Loucy (cell line): ENCODE measurements at regions not wholly inside any gene's neighbourhood (a gene's known extent, or its start where the extent isn't known, plus 50 kb on each side); places are given as distances from the start of the nearest gene placed in this dataset.
"Not testable (repeated sequence)": the region's sequence is repeated elsewhere in the genome, so short reads cannot be mapped to it uniquely, and the experiment has no call there.

ENCODE experiments used
- H2AFZ ChIP-seq: fragments of 200-600 bp; sonication (generic); 2 replicates; pipeline ENCODE4 v1.6.0; 2016; ENCODE audit warnings: antibody characterized with exemption, mild to moderate bottlenecking, low read length, moderate library complexity
- H3F3A ChIP-seq: fragments of 200-600 bp; 2 replicates; pipeline ENCODE4 v1.6.0; 2016; ENCODE audit warnings: antibody characterized with exemption, low read depth, mild to moderate bottlenecking
- H3K27me3 ChIP-seq: fragments of 200-600 bp; sonication (generic); 2 replicates; pipeline ENCODE4 v1.6.1; 2014; ENCODE audit warnings: low read length, mild to moderate bottlenecking; ENCODE audit not compliant: insufficient read depth, poor library complexity, severe bottlenecking
- H3K36me3 ChIP-seq: fragments of 200-600 bp; sonication (generic); 2 replicates; pipeline ENCODE4 v1.6.1; 2016; ENCODE audit warnings: low read length; ENCODE audit not compliant: insufficient read depth
- H3K4me1 ChIP-seq: fragments of 200-600 bp; sonication (generic); 2 replicates; pipeline ENCODE4 v1.5.1; 2014; ENCODE audit warnings: low read length, mild to moderate bottlenecking; ENCODE audit not compliant: insufficient read depth, poor library complexity, severe bottlenecking
- H3K4me2 ChIP-seq: fragments of 200-600 bp; sonication (generic); 2 replicates; pipeline ENCODE4 v1.6.0; 2014; ENCODE audit warnings: antibody characterized with exemption, low read length, low read depth, mild to moderate bottlenecking; ENCODE audit not compliant: poor library complexity, severe bottlenecking
- H3K4me3 ChIP-seq: fragments of 200-600 bp; sonication (generic); 2 replicates; pipeline ENCODE4 v1.5.1; 2014; ENCODE audit warnings: low read length, mild to moderate bottlenecking, mixed read lengths; ENCODE audit not compliant: poor library complexity, severe bottlenecking
- H3K79me2 ChIP-seq: fragments of 200-600 bp; sonication (generic); 2 replicates; pipeline ENCODE4 v1.6.1; 2014; ENCODE audit warnings: low read length; ENCODE audit not compliant: insufficient read depth
- H3K9ac ChIP-seq: fragments of 200-600 bp; sonication (generic); 2 replicates; pipeline ENCODE4 v1.6.0; 2014; ENCODE audit warnings: mild to moderate bottlenecking, low read depth, low read length, moderate library complexity; ENCODE audit not compliant: poor library complexity, severe bottlenecking
- H3K9me2 ChIP-seq: fragments of 200-600 bp; sonication (generic); replicated peaks from 2 replicates; pipeline ENCODE4 v1.6.1; 2016; ENCODE audit warnings: low read depth, low read length, mixed read lengths
- H3K9me3 ChIP-seq: fragments of 200-600 bp; sonication (generic); 2 replicates; pipeline ENCODE4 v1.6.1; 2014; ENCODE audit warnings: mild to moderate bottlenecking, antibody characterized with exemption, low read length, low read depth; ENCODE audit not compliant: insufficient read depth
- H4K20me1 ChIP-seq: fragments of 200-600 bp; sonication (generic); 2 replicates; pipeline ENCODE4 v1.6.0; 2014; ENCODE audit warnings: antibody characterized with exemption, low read length, mild to moderate bottlenecking; ENCODE audit not compliant: insufficient read depth, poor library complexity, severe bottlenecking
- EZH2phosphoT487 ChIP-seq: fragments of 200-600 bp; IDR thresholded peaks from 2 replicates; pipeline ENCODE4 v1.6.1; 2018; ENCODE audit warnings: antibody characterized with exemption, mild to moderate bottlenecking, moderate library complexity, borderline replicate concordance
- TF ChIP-seq, protein P1 (sequence below): fragments of 200-600 bp; sonication (generic); conservative IDR thresholded peaks from 2 replicates; pipeline ENCODE4 v1.5.1; 2014; ENCODE audit warnings: mild to moderate bottlenecking, antibody characterized with exemption, low read length

DNA sequence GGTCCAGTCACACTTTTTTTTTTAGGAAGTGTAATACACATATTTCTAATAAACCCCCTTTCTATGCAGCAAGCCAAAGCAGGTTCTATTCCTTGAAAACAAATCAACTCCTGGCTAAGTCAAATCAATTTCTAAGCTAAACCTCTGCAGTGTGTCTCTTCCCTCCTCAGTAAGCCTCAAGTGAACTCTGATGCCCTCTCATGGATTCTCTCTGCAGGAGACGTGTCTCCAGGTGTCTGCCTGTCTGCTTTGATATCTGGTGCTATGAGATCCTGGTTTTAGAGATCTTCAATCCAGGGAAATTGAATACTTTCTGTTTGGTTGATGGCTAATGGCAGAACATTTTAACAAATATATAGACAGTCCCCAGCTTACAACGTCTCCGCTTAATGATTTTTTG lies 791.7 kb downstream of the AACS start:
- Histone ChIP-seq H3K9ac (no peak overlapping the region), H3K36me3 (no peaks in the 10 kb centered on the region), H2AFZ (no peak overlapping the region), H3K79me2 (no peaks in the 10 kb centered on the region), H3K4me2 (no peak overlapping the region), H3K4me3 (no peak overlapping the region), H3K9me2 (no peaks in the 10 kb centered on the region), H3K9me3 (no peaks in the 10 kb centered on the region), H3F3A (no peaks in the 10 kb centered on the region), H3K4me1 (no peaks in the 10 kb centered on the region), H4K20me1 (no peaks in the 10 kb centered on the region), H3K27me3 (no peaks in the 10 kb centered on the region)
- TF ChIP-seq EZH2phosphoT487, result no peak
- TF ChIP-seq, protein P1, sequence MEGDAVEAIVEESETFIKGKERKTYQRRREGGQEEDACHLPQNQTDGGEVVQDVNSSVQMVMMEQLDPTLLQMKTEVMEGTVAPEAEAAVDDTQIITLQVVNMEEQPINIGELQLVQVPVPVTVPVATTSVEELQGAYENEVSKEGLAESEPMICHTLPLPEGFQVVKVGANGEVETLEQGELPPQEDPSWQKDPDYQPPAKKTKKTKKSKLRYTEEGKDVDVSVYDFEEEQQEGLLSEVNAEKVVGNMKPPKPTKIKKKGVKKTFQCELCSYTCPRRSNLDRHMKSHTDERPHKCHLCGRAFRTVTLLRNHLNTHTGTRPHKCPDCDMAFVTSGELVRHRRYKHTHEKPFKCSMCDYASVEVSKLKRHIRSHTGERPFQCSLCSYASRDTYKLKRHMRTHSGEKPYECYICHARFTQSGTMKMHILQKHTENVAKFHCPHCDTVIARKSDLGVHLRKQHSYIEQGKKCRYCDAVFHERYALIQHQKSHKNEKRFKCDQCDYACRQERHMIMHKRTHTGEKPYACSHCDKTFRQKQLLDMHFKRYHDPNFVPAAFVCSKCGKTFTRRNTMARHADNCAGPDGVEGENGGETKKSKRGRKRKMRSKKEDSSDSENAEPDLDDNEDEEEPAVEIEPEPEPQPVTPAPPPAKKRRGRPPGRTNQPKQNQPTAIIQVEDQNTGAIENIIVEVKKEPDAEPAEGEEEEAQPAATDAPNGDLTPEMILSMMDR, result no peak

- H3K9ac ChIP-seq, result no peak overlapping the region
- H3K9me2 ChIP-seq, result no peaks in the 10 kb centered on the region
- TF ChIP-seq, protein P1, result no peak
- TF ChIP-seq EZH2phosphoT487, result no peak
- no peaks in the 10 kb centered on the region for H3K79me2 ChIP-seq
- no peak overlapping the region for H3K4me2 ChIP-seq
- H3F3A ChIP-seq, result no peaks in the 10 kb centered on the region
- no peaks in the 10 kb centered on the region for H3K27me3 ChIP-seq
- H3K9me3 ChIP-seq, result peaks cover 3% of the 10 kb centered on the region; the same call in 1 of the 2 replicates
- H3K4me1 ChIP-seq, result no peaks in the 10 kb centered on the region
- no peaks in the 10 kb centered on the region for H4K20me1 ChIP-seq
- no peak overlapping the region for H2AFZ ChIP-seq
- no peak overlapping the region for H3K4me3 ChIP-seq
- no peaks in the 10 kb centered on the region for H3K36me3 ChIP-seq
These were observed 795.5 kb downstream of the AACS start for GRCh38 chr12:125860672-125861288.

DNA sequence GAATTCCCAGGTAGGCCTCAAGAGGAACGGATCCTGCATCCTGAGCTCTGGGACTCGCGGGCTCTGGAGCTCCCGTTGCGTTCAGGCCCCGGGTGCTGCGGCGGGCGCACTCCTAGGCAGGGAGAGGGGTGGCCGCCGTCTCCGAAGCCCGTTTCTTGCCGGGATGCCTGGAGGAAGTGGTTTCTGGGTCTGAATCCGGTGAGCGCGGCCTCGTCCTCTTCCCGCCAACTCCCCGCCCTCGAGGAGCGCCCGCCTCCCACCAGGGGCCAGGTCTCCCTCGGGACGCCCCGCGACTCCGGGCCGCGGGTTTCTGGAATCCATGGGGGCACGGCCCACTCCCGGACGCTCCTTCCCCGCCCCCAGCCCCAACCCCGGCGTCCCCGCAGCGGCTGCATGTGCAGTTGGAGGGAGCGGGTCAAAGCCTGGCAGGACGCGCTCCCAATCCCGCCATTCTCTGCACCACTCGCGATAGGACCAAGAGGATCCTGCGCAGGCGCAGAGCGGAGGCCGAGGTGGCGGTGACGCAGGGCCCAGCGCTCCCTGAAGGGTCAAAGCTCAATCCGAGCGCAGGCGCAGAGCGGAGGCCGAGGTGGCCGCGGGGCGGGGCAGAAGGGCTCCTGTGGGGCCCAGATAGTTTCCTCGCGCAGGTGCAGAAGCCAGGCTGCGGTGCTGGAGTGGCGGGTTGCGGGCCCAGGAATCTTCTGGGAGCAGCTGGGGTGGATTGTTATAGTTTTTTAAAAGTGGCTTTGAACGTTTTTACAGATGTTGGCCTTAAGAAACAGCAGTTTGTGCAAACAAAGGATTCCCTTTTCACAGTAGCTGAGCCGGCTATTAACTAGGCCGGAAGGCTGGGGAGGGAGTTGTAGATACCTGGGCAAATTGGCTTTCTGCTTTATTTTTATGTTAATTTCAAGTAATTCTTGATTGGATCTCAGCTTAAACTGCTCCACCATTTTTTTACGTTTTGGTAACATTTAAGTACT lies 796.4 kb downstream of the AACS start:
- H3K4me3 ChIP-seq, result no peak overlapping the region
- no peak overlapping the region for H3K9ac ChIP-seq
- H3K27me3 ChIP-seq, result no peaks in the 10 kb centered on the region
- H3K4me1 ChIP-seq, result no peaks in the 10 kb centered on the region
- no peak overlapping the region for H2AFZ ChIP-seq
- H3K9me3 ChIP-seq, result peaks cover 3% of the 10 kb centered on the region; the same call in 1 of the 2 replicates
- H3K9me2 ChIP-seq, result no peaks in the 10 kb centered on the region
- H3K4me2 ChIP-seq, result no peak overlapping the region
- H3F3A ChIP-seq, result no peaks in the 10 kb centered on the region
- TF ChIP-seq, protein P1, result no peak
- no peak for TF ChIP-seq EZH2phosphoT487
- no peaks in the 10 kb centered on the region for H4K20me1 ChIP-seq
- no peaks in the 10 kb centered on the region for H3K36me3 ChIP-seq
- H3K79me2 ChIP-seq, result no peaks in the 10 kb centered on the region

- not testable (repeated sequence) for H3K4me1 ChIP-seq, H3K4me3 ChIP-seq, H3K79me2 ChIP-seq, H3K9me3 ChIP-seq, H3F3A ChIP-seq, H3K36me3 ChIP-seq, H3K4me2 ChIP-seq, H4K20me1 ChIP-seq, H3K9ac ChIP-seq, H3K9me2 ChIP-seq, H2AFZ ChIP-seq, H3K27me3 ChIP-seq
These were observed 800.0 kb downstream of the AACS start for GRCh38 chr12:125865236-125865635.
